Anterior cingulate cortex (tissue), 58 donors: ENCODE measurements at regions not wholly inside any gene's neighbourhood (a gene's known extent, or its start where the extent isn't known, plus 50 kb on each side); places are given as distances from the start of the nearest gene placed in this dataset.
A peak's percentile ranks its signal among the peaks of the same experiment; 100 is the strongest.
"Not testable (repeated sequence)": the region's sequence is repeated elsewhere in the genome, so short reads cannot be mapped to it uniquely, and the experiment has no call there.

Experiments used
- DNase-seq, 58 donors: peaks; one replicate each; lab custom pipeline; 2025; lab: John Stamatoyannopoulos, UW

GRCh38 chrX:39261446-39262147 lies 460.3 kb downstream of the MID1IP1 start:
- DNase-seq: peak in 4 of 58 donors; percentile 0 to 15 (median 2)

- DNase-seq: no peak
Observed at GRCh38 chrX:39262641-39263040, 461.4 kb downstream of the MID1IP1 start.

- DNase-seq: no peak
Observed at GRCh38 chrX:39264023-39264422, 462.8 kb downstream of the MID1IP1 start.

GRCh38 chrX:39267176-39267575 lies 465.9 kb downstream of the MID1IP1 start:
- no peak for DNase-seq

GRCh38 chrX:39268207-39268606 lies 466.9 kb downstream of the MID1IP1 start:
- DNase-seq: no peak

GRCh38 chrX:39275500-39276068 lies 474.3 kb downstream of the MID1IP1 start:
- no peak for DNase-seq

GRCh38 chrX:39277685-39278390 lies 476.6 kb downstream of the MID1IP1 start:
- DNase-seq: not testable (repeated sequence)

- no peak for DNase-seq
Observed at GRCh38 chrX:39283239-39283638, 482.0 kb downstream of the MID1IP1 start.

- no peak for DNase-seq
Observed at GRCh38 chrX:39288592-39288991, 487.3 kb downstream of the MID1IP1 start.

- DNase-seq: no peak
Observed at GRCh38 chrX:39289827-39290226, 488.6 kb downstream of the MID1IP1 start.

GRCh38 chrX:39293203-39293602 lies 491.9 kb downstream of the MID1IP1 start:
- no peak for DNase-seq

GRCh38 chrX:39296472-39296871 lies 495.2 kb downstream of the MID1IP1 start:
- DNase-seq: no peak

- no peak for DNase-seq
Observed at GRCh38 chrX:39298821-39299220, 497.6 kb downstream of the MID1IP1 start.

GRCh38 chrX:39299615-39300014 lies 498.4 kb downstream of the MID1IP1 start:
- no peak for DNase-seq

- no peak for DNase-seq
Observed at GRCh38 chrX:39301036-39301435, 499.8 kb downstream of the MID1IP1 start.

GRCh38 chrX:39302838-39303237 lies 501.6 kb downstream of the MID1IP1 start:
- DNase-seq: no peak

- DNase-seq: peak in 7 of 58 donors; percentile 0 to 33 (median 3)
Observed at GRCh38 chrX:39304746-39305145, 503.5 kb downstream of the MID1IP1 start.

GRCh38 chrX:39307488-39307887 lies 506.2 kb downstream of the MID1IP1 start:
- DNase-seq: no peak

- DNase-seq: no peak
Observed at GRCh38 chrX:39308126-39308525, 506.9 kb downstream of the MID1IP1 start.

GRCh38 chrX:39309018-39309635 lies 507.9 kb downstream of the MID1IP1 start:
- peak in 9 of 58 donors; percentile 0 to 17 (median 1) for DNase-seq

- no peak for DNase-seq
Observed at GRCh38 chrX:39309721-39310152, 508.5 kb downstream of the MID1IP1 start.
